H1 (cell line): ENCODE measurements at regions not wholly inside any gene's neighbourhood (a gene's known extent, or its start where the extent isn't known, plus 50 kb on each side); places are given as distances from the start of the nearest gene placed in this dataset.

Experiments
- CBX8 ChIP-seq: fragments of 300-800, 300-1000 bp; sonication (generic); IDR thresholded peaks from 2 replicates; pipeline ENCODE4 v1.7.1; 2016; ENCODE audit warnings: low read depth, low read length, borderline replicate concordance
- CHD7 ChIP-seq: fragments of 300-600 bp; sonication (generic); IDR thresholded peaks from 2 replicates; pipeline ENCODE4 v1.7.1; 2012; ENCODE audit warnings: low read length, moderate library complexity, mild to moderate bottlenecking, inconsistent platforms; ENCODE audit not compliant: insufficient replicate concordance
- SIX5 ChIP-seq: IDR thresholded peaks from 2 replicates; pipeline ENCODE4 v1.6.1; 2011; ENCODE audit warnings: mild to moderate bottlenecking, low read depth, low read length

GRCh38 chr14:48401321-48401720, 725.9 kb upstream of the MDGA2 start (continued):
- TF ChIP-seq CHD7: no peak
- TF ChIP-seq SIX5: no peak
- no peak for TF ChIP-seq CBX8
- TF ChIP-seq, all 59 proteins: peak for 0
